ENCODE measurements at regions not wholly inside any gene's neighbourhood (a gene's known extent, or its start where the extent isn't known, plus 50 kb on each side); places are given as distances from the start of the nearest gene placed in this dataset.

DNA sequence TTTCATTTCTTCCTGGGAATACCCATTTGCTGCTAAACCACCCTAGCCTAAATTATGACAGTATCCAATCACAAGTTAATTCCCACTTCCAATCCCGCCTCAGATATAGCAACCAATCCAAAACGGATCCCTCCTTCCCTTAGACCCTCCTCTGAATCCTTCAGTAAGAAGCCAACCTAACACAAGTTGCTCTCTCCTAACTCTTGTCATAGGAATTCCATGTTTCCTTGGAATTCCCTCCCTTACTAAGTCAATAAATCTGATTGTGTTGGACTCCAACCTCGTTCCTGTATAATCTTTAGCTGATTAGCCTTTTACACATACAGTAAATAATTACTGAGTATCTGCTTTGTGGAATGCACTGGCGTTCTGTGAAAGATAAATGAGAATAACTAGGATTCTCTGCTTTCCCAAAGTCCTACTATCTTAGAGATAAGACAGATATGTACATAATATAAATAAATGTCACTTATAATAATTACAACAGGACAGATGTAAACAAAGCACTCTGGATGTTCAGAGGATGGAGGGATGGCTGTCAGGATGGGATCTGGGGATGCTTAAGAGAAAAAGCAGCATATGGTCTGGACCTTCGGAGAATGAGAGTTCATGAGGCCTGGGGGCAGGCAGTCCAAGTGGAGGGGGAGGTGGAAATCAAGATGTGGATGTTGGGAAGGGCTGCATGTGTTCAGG, 185.8 kb upstream of the SOX5 start:
- ATAC-seq, result no peak
- WGBS (ENCODE audit: insufficient coverage, low coverage, missing lambda C conversion rate), result 2% methylated on average over 5 of the region's 5 CpGs
- no peak overlapping the region for H3K9ac ChIP-seq (ENCODE audit: insufficient read depth in 1 of 2, low read depth in 2 of 2, low read length in 2 of 2)

DNA sequence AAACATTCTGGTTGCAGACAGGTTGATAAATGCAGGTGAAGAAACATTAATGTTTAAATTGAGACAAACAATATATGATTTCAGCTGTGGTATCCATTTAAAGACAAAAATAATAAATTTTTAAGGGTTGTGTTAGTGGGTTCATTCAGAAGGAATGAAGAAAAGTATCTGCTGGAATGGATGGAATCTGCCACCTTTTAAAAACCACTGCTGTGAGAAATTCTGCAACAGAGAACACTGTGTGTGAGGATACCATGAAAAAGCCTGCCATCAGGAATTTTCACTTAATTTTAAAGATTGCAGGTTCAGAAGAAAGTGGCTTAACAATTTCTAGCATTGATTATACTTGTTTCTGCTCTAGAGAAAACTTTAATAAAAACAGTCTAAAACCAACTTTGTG, 184.6 kb upstream of the SOX5 start:
- DNase-seq (ENCODE audit: extremely low read depth in 1 of 4, low spot score in 3 of 4), result no peak
- Histone ChIP-seq H3K36me3 (ENCODE audit: control insufficient read depth, insufficient read depth, low read length) (no peaks in the 10 kb centered on the region), H3K4me2 (ENCODE audit: insufficient read depth, low read length) (no peak overlapping the region), H3K9me1 (ENCODE audit: control insufficient read depth, insufficient read depth, low read length) (no peaks in the 10 kb centered on the region), H3K4me3 (no peak overlapping the region), H3K27me3 (ENCODE audit: control insufficient read depth in 2 of 2, insufficient read depth in 2 of 2, low read length in 2 of 2) (peaks cover 0 to 4% of the 10 kb centered on the region in 2 experiments; a peak in 1 of 5 replicates), H4K20me1 (replicated peaks; ENCODE audit: control insufficient read depth, insufficient read depth, low read length) (no peaks in the 10 kb centered on the region), H3K4me1 (replicated peaks in 1 of 2; ENCODE audit: control insufficient read depth in 2 of 2, insufficient read depth in 2 of 2, low read length in 2 of 2) (no peaks in the 10 kb centered on the region), H2AFZ (ENCODE audit: low read depth, low read length) (no peak overlapping the region), H3K9ac (ENCODE audit: insufficient read depth in 1 of 2, low read depth in 2 of 2, low read length in 2 of 2) (no peak overlapping the region), H3K79me2 (ENCODE audit: control insufficient read depth, insufficient read depth, low read length) (no peaks in the 10 kb centered on the region), H3K27ac (ENCODE audit: extremely low read depth, low read depth, low read length) (no peak overlapping the region), H3K9me3 (replicated peaks; ENCODE audit: control insufficient read depth, insufficient read depth, low read depth, low read length) (no peaks in the 10 kb centered on the region)
- BruUV-seq (replicated peaks), result no TSS peak
- no peak for FAIRE-seq
- ChIA-PET CTCF (ENCODE audit: low intra/inter-chr PET ratio) (no interaction called here), POLR2A (interaction anchor here (0.6 kb wide), 1 partner anchor 1135 kb away, joined by 3 read pairs; no protein-coding TSS in a partner anchor)
- ATAC-seq, result no peak
- intact Hi-C loops (cut with micrococcal nuclease) (no loop called here), in situ Hi-C loops (cut with MboI) (no loop called here)
- TF ChIP-seq CGGBP1 (CRISPR knock-in tag; IDR thresholded peaks at IDR 0.05) (no peak), ZNF507 (tag; conservative IDR thresholded peaks at IDR 0.05) (no peak), SMARCA5 (IDR thresholded peaks at IDR 0.05) (no peak), DNMT1 (IDR thresholded peaks at IDR 0.05) (no peak), ZBTB5 (IDR thresholded peaks at IDR 0.05) (no peak)

More for the DNA sequence above, 185.8 kb upstream of the SOX5 start:
- intact Hi-C loops (cut with micrococcal nuclease) (no loop called here), in situ Hi-C loops (cut with MboI) (no loop called here)
- H3K27me3 ChIP-seq (ENCODE audit: control insufficient read depth in 2 of 2, insufficient read depth in 2 of 2, low read length in 2 of 2), result peaks cover 0 to 4% of the 10 kb centered on the region in 2 experiments; a peak in 1 of 5 replicates
- no peaks in the 10 kb centered on the region for H4K20me1 ChIP-seq (replicated peaks; ENCODE audit: control insufficient read depth, insufficient read depth, low read length)
- H3K36me3 ChIP-seq (ENCODE audit: control insufficient read depth, insufficient read depth, low read length), result no peaks in the 10 kb centered on the region
- H3K4me3 ChIP-seq, result no peak overlapping the region
- no peaks in the 10 kb centered on the region for H3K9me3 ChIP-seq (replicated peaks; ENCODE audit: control insufficient read depth, insufficient read depth, low read depth, low read length)
- ChIA-PET POLR2A (interaction anchor here (1.0 kb wide), 1 partner anchor 17 kb away, joined by 3 read pairs; no protein-coding TSS in a partner anchor), CTCF (ENCODE audit: low intra/inter-chr PET ratio) (no interaction called here)
- no peak overlapping the region for H3K4me2 ChIP-seq (ENCODE audit: insufficient read depth, low read length)
- H3K4me1 ChIP-seq (replicated peaks in 1 of 2; ENCODE audit: control insufficient read depth in 2 of 2, insufficient read depth in 2 of 2, low read length in 2 of 2), result no peaks in the 10 kb centered on the region
- no peaks in the 10 kb centered on the region for H3K79me2 ChIP-seq (ENCODE audit: control insufficient read depth, insufficient read depth, low read length)
- BruUV-seq (replicated peaks), result no TSS peak
- DNase-seq (ENCODE audit: extremely low read depth in 1 of 4, low spot score in 3 of 4), result no peak
- no peak overlapping the region for H3K27ac ChIP-seq (ENCODE audit: extremely low read depth, low read depth, low read length)
- H2AFZ ChIP-seq (ENCODE audit: low read depth, low read length), result no peak overlapping the region
- H3K9me1 ChIP-seq (ENCODE audit: control insufficient read depth, insufficient read depth, low read length), result no peaks in the 10 kb centered on the region
- TF ChIP-seq GATAD2A (IDR thresholded peaks at IDR 0.05) (no peak), E2F3 (CRISPR knock-in tag; IDR thresholded peaks at IDR 0.05) (no peak), PCBP1 (IDR thresholded peaks at IDR 0.05; ENCODE audit: low read depth, low read length, poor library complexity, severe bottlenecking) (no peak)
- no peak for FAIRE-seq
